SK-N-SH (cell line): ENCODE measurements at regions not wholly inside any gene's neighbourhood (a gene's known extent, or its start where the extent isn't known, plus 50 kb on each side); places are given as distances from the start of the nearest gene placed in this dataset.

Experiments
- CTCF ChIA-PET: fragments of 300-600, 350-600 bp; formaldehyde crosslinking; extraction: SDS; loops from one replicate; lab custom pipeline; 2021; lab: Yijun Ruan, JAX
- POLR2A ChIA-PET: fragments of 350-600 bp; sonication (Branson Sonifier 250); formaldehyde crosslinking; extraction: SDS; loops from one replicate; lab custom pipeline; 2020; ENCODE audit warnings: antibody characterized with exemption, inconsistent platforms; lab: Yijun Ruan, JAX
- DNase-seq: peaks from one replicate; pipeline ENCODE4 v3.0.0; 2012
- H2AFZ ChIP-seq: fragments of 200-600 bp; sonication (generic); 2 replicates; pipeline ENCODE4 v1.8.1; 2016; ENCODE audit warnings: antibody characterized with exemption, mild to moderate bottlenecking, low read depth
- H3F3A ChIP-seq: fragments of 200-600 bp; sonication (generic); replicated peaks from 2 replicates; pipeline ENCODE3; 2016; ENCODE audit warnings: antibody characterized with exemption, mild to moderate bottlenecking; ENCODE audit not compliant: insufficient read depth
- H3K27ac ChIP-seq, 2 experiments: fragments of 200-500 bp in 1 of 2; fragments of 200-600 bp in 1 of 2; sonication (Bioruptor generic) in 1 of 2; sonication (generic), shearing (Covaris generic) in 1 of 2; 2 replicates each; pipeline versions ENCODE4 v1.5.1 to v1.6.1; 2014 to 2016; ENCODE audit warnings: low read depth in 2 of 2, inconsistent platforms in 1 of 2, low read length in 1 of 2, mild to moderate bottlenecking in 1 of 2, mixed read lengths in 1 of 2
- H3K27me3 ChIP-seq: fragments of 200-600 bp; sonication (generic), shearing (Covaris generic); 2 replicates; pipeline ENCODE4 v1.6.1; 2016; ENCODE audit warnings: mixed run types; ENCODE audit not compliant: insufficient read depth
- H3K36me3 ChIP-seq, 2 experiments: fragments of 200-500 bp in 1 of 2; fragments of 200-600 bp in 1 of 2; sonication (Bioruptor generic) in 1 of 2; sonication (generic) in 1 of 2; replicated peaks in 1 of 2; 2 replicates each; pipeline versions ENCODE3 to v1.5.1; 2014 to 2016; ENCODE audit warnings: low read length in 1 of 2, mild to moderate bottlenecking in 1 of 2; ENCODE audit not compliant: insufficient read depth in 2 of 2, control insufficient read depth in 1 of 2
- H3K4me1 ChIP-seq, 2 experiments: fragments of 200-500 bp in 1 of 2; fragments of 200-600 bp in 1 of 2; sonication (Bioruptor generic) in 1 of 2; sonication (generic), shearing (Covaris generic) in 1 of 2; 2 replicates each; pipeline versions ENCODE4 v1.5.1 to v1.6.1; 2014 to 2016; ENCODE audit warnings: low read depth in 1 of 2, low read length in 1 of 2, mixed run types in 1 of 2; ENCODE audit not compliant: insufficient read depth in 2 of 2, control insufficient read depth in 1 of 2
- H3K4me2 ChIP-seq: fragments of 200-600 bp; sonication (generic), shearing (Covaris generic); 2 replicates; pipeline ENCODE4 v1.6.1; 2017; ENCODE audit warnings: mixed run types
- H3K4me3 ChIP-seq, 2 experiments: fragments of 200-500 bp in 1 of 2; fragments of 200-600 bp in 1 of 2; sonication (Bioruptor generic) in 1 of 2; sonication (generic), shearing (Covaris generic) in 1 of 2; 2 replicates each; pipeline versions ENCODE4 v1.5.1 to v1.8.1; 2014 to 2016; ENCODE audit warnings: low read depth in 2 of 2, inconsistent platforms in 1 of 2, low read length in 1 of 2, mild to moderate bottlenecking in 1 of 2, mixed read lengths in 1 of 2, moderate library complexity in 1 of 2
- H3K79me2 ChIP-seq: fragments of 200-600 bp; sonication (generic); 2 replicates; pipeline ENCODE4 v1.8.1; 2017; ENCODE audit warnings: mild to moderate bottlenecking; ENCODE audit not compliant: insufficient read depth
- H3K9ac ChIP-seq: fragments of 200-600 bp; sonication (generic); 2 replicates; pipeline ENCODE4 v1.6.1; 2017; ENCODE audit warnings: mixed run types
- H3K9me2 ChIP-seq: fragments of 200-600 bp; sonication (generic); 2 replicates; pipeline ENCODE4 v1.6.1; 2017; ENCODE audit warnings: mixed run types
- H3K9me3 ChIP-seq: fragments of 200-600 bp; sonication (generic); 2 replicates; pipeline ENCODE4 v1.6.1; 2017; ENCODE audit warnings: mixed run types, mild to moderate bottlenecking, moderate library complexity
- H4K20me1 ChIP-seq: fragments of 200-600 bp; sonication (generic); 2 replicates; pipeline ENCODE4 v1.6.1; 2017; ENCODE audit warnings: mild to moderate bottlenecking, mixed run types; ENCODE audit not compliant: insufficient read depth
- CTCF ChIP-seq: fragments of 200-600 bp; sonication (generic); IDR thresholded peaks from 2 replicates; pipeline ENCODE4 v1.6.1; 2017; ENCODE audit warnings: antibody characterized with exemption, mild to moderate bottlenecking, moderate library complexity
- EP300 ChIP-seq, 2 experiments: IDR thresholded peaks; 2 replicates each; pipeline versions ENCODE4 v1.4.0 to v1.6.1; 2012; ENCODE audit warnings: borderline replicate concordance in 1 of 2, low read depth in 1 of 2, low read length in 1 of 2
- EZH2phosphoT487 ChIP-seq: fragments of 200-600 bp; sonication (generic); IDR thresholded peaks from 2 replicates; pipeline ENCODE4 v1.6.1; 2017; ENCODE audit warnings: low read depth, mixed run types, mild to moderate bottlenecking, antibody characterized with exemption, moderate library complexity, borderline replicate concordance
- FOXJ3 ChIP-seq: sonication (generic); formaldehyde crosslinking; IDR thresholded peaks from 2 replicates; pipeline ENCODE4 v1.5.1; 2020; ENCODE audit warnings: mild to moderate bottlenecking, missing genetic modification reagents
- JUND ChIP-seq: IDR thresholded peaks from 2 replicates; pipeline ENCODE4 v1.4.0; 2012
- MXI1 ChIP-seq: IDR thresholded peaks from 2 replicates; pipeline ENCODE4 v1.6.1; 2012; ENCODE audit warnings: mild to moderate bottlenecking, low read depth, low read length, improper control_type of control experiment
- NFIC ChIP-seq: IDR thresholded peaks from 2 replicates; pipeline ENCODE4 v1.4.0; 2012; ENCODE audit warnings: borderline replicate concordance
- POLR2AphosphoS5 ChIP-seq: IDR thresholded peaks from 2 replicates; pipeline ENCODE4 v1.6.1; 2012; ENCODE audit warnings: low read depth, low read length
- RCOR1 ChIP-seq: fragments of 150-350 bp; IDR thresholded peaks from 2 replicates; pipeline ENCODE4 v1.6.1; 2017; ENCODE audit warnings: antibody characterized with exemption, low read length
- RXRA ChIP-seq: IDR thresholded peaks from 2 replicates; pipeline ENCODE4 v1.4.0; 2012; ENCODE audit warnings: low read depth, mild to moderate bottlenecking, borderline replicate concordance
- TAF1 ChIP-seq: IDR thresholded peaks from 2 replicates; pipeline ENCODE4 v1.6.1; 2012; ENCODE audit warnings: low read depth, mild to moderate bottlenecking, low read length, moderate library complexity, borderline replicate concordance
- TCF12 ChIP-seq: IDR thresholded peaks from 2 replicates; pipeline ENCODE4 v1.4.0; 2012
- USF1 ChIP-seq: IDR thresholded peaks from 2 replicates; pipeline ENCODE4 v1.4.0; 2012; ENCODE audit warnings: low read depth, borderline replicate concordance
- YY1 ChIP-seq: IDR thresholded peaks from 2 replicates; pipeline ENCODE4 v1.4.0; 2012; ENCODE audit warnings: low read depth, mild to moderate bottlenecking
- WGBS: methylation state at CpG from one replicate; pipeline ENCODE4 v1.1.6; 2017; ENCODE audit warnings: low lambda C conversion rate; 5-methylcytosine and 5-hydroxymethylcytosine counted together
- TF ChIP-seq, protein P1 (sequence below): IDR thresholded peaks from 2 replicates; pipeline ENCODE4 v1.4.0; 2012; ENCODE audit warnings: low read depth
- TF ChIP-seq, protein P2 (sequence below): fragments of 150-350 bp; IDR thresholded peaks from 2 replicates; pipeline ENCODE4 v1.6.1; 2017; ENCODE audit warnings: antibody characterized with exemption, low read length, low read depth, borderline replicate concordance

DNA sequence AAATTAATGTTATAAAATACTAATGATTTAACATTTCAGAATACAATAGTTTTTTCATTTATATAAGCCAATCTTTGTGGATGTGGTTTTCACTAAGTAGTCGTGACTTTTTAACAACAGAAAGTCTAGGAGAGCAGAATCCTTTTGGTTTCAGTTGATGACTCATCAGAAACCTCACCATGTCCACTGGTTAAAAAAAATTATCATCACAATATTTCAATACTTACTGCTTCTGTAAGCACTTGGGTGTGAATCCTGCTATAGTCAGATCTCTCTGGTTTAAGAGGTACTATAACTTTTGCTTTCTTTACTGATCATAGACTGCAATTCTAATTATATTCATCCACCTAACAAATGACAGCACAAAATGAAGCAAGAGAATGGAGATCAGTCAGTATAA, 77.2 kb downstream of the MRPS30 start:
- Histone ChIP-seq H3K27ac (no peak overlapping the region), H3K4me2 (no peak overlapping the region), H4K20me1 (no peaks in the 10 kb centered on the region), H3K4me1 (no peaks in the 10 kb centered on the region), H3K36me3 (no peaks in the 10 kb centered on the region), H3K9ac (no peak overlapping the region), H3K9me3 (no peaks in the 10 kb centered on the region), H2AFZ (no peak overlapping the region), H3K9me2 (no peaks in the 10 kb centered on the region), H3K27me3 (no peaks in the 10 kb centered on the region), H3F3A (no peaks in the 10 kb centered on the region), H3K79me2 (no peaks in the 10 kb centered on the region), H3K4me3 (no peak overlapping the region)
- 3% methylated on average over 1 of the region's 1 CpG for WGBS
- TF ChIP-seq NFIC (no peak), EP300 (IDR thresholded peaks at IDR 0.05; ENCODE audit: borderline replicate concordance in 1 of 2, low read depth in 1 of 2, low read length in 1 of 2) (no peak), USF1 (no peak), MXI1 (no peak), CTCF (no peak), TAF1 (no peak)
- no peak for DNase-seq
- ChIA-PET POLR2A (no interaction called here), CTCF (no interaction called here)

DNA sequence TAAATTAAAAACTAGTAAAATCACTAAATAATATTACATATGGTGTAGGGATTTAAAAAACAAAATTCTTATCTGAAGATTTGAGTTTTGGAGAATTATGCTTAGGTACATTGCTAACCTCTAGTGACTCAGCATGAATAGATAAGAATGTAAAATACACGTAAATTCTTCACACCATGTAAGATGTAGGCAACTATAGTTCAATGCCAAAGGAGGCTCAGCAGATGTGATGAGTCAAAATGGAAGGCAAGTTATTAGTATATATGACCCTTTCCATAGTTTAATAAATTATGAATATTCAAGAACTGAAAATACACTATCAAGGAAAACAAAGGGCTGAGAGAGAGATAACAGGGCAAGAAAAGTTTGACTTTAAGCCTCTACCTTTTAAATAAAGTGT, 79.0 kb downstream of the MRPS30 start:
- 15% methylated on average over 1 of the region's 1 CpG for WGBS
- H3K4me1 ChIP-seq = no peaks in the 10 kb centered on the region
- H3K27me3 ChIP-seq = no peaks in the 10 kb centered on the region
- DNase-seq = no peak
- ChIA-PET POLR2A (no interaction called here), CTCF (no interaction called here)
- H3K4me3 ChIP-seq = no peak overlapping the region
- H3K9me3 ChIP-seq = no peaks in the 10 kb centered on the region
- no peak for TF ChIP-seq POLR2AphosphoS5
- no peak for TF ChIP-seq EZH2phosphoT487
- no peak for TF ChIP-seq JUND
- no peak for TF ChIP-seq YY1
- no peak for TF ChIP-seq TAF1
- TF ChIP-seq, protein P1, sequence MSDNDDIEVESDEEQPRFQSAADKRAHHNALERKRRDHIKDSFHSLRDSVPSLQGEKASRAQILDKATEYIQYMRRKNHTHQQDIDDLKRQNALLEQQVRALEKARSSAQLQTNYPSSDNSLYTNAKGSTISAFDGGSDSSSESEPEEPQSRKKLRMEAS = no peak
- TF ChIP-seq, protein P2, sequence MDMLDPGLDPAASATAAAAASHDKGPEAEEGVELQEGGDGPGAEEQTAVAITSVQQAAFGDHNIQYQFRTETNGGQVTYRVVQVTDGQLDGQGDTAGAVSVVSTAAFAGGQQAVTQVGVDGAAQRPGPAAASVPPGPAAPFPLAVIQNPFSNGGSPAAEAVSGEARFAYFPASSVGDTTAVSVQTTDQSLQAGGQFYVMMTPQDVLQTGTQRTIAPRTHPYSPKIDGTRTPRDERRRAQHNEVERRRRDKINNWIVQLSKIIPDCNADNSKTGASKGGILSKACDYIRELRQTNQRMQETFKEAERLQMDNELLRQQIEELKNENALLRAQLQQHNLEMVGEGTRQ = no peak
- no peak for TF ChIP-seq TCF12
- no peak for TF ChIP-seq RCOR1
- TF ChIP-seq FOXJ3 (CRISPR knock-in tag) = no peak
- TF ChIP-seq RXRA = no peak
- H4K20me1 ChIP-seq = no peaks in the 10 kb centered on the region
- H3K79me2 ChIP-seq = no peaks in the 10 kb centered on the region
- no peaks in the 10 kb centered on the region for H3K9me2 ChIP-seq
- H3K4me2 ChIP-seq = no peak overlapping the region
- H2AFZ ChIP-seq = no peak overlapping the region
- H3K27ac ChIP-seq = no peak overlapping the region
- H3F3A ChIP-seq = no peaks in the 10 kb centered on the region
- H3K9ac ChIP-seq = no peak overlapping the region
- H3K36me3 ChIP-seq = no peaks in the 10 kb centered on the region
